AG09309 (cell line): ENCODE measurements at regions not wholly inside any gene's neighbourhood (a gene's known extent, or its start where the extent isn't known, plus 50 kb on each side); places are given as distances from the start of the nearest gene placed in this dataset.

ENCODE experiments used
- DNase-seq: peaks from one replicate; pipeline ENCODE4 v3.0.0-alpha.2; 2010; ENCODE audit warnings: low read depth
- H3K4me3 ChIP-seq: 2 replicates; pipeline ENCODE4 v1.5.1; 2011; ENCODE audit warnings: mild to moderate bottlenecking, low read depth, low read length, moderate library complexity; ENCODE audit not compliant: control insufficient read depth
- TF ChIP-seq, protein P1 (sequence below): IDR thresholded peaks from 2 replicates; pipeline ENCODE4 v1.5.1; 2011; ENCODE audit warnings: mild to moderate bottlenecking, low read depth, low read length, inconsistent platforms; ENCODE audit not compliant: insufficient read depth, control insufficient read depth; ENCODE audit errors: missing control alignments

GRCh38 chr1:36645867-36646266 is 163.2 kb upstream of the CSF3R start:
- H3K4me3 ChIP-seq = no peak overlapping the region
- DNase-seq = no peak
- TF ChIP-seq, protein P1, sequence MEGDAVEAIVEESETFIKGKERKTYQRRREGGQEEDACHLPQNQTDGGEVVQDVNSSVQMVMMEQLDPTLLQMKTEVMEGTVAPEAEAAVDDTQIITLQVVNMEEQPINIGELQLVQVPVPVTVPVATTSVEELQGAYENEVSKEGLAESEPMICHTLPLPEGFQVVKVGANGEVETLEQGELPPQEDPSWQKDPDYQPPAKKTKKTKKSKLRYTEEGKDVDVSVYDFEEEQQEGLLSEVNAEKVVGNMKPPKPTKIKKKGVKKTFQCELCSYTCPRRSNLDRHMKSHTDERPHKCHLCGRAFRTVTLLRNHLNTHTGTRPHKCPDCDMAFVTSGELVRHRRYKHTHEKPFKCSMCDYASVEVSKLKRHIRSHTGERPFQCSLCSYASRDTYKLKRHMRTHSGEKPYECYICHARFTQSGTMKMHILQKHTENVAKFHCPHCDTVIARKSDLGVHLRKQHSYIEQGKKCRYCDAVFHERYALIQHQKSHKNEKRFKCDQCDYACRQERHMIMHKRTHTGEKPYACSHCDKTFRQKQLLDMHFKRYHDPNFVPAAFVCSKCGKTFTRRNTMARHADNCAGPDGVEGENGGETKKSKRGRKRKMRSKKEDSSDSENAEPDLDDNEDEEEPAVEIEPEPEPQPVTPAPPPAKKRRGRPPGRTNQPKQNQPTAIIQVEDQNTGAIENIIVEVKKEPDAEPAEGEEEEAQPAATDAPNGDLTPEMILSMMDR = no peak

GRCh38 chr1:36644556-36644955 is 161.8 kb upstream of the CSF3R start:
- TF ChIP-seq, protein P1 = no peak
- DNase-seq = no peak
- no peak overlapping the region for H3K4me3 ChIP-seq

GRCh38 chr1:36643371-36644270 is 160.9 kb upstream of the CSF3R start:
- DNase-seq = no peak
- TF ChIP-seq, protein P1 = no peak
- no peak overlapping the region for H3K4me3 ChIP-seq

DNA sequence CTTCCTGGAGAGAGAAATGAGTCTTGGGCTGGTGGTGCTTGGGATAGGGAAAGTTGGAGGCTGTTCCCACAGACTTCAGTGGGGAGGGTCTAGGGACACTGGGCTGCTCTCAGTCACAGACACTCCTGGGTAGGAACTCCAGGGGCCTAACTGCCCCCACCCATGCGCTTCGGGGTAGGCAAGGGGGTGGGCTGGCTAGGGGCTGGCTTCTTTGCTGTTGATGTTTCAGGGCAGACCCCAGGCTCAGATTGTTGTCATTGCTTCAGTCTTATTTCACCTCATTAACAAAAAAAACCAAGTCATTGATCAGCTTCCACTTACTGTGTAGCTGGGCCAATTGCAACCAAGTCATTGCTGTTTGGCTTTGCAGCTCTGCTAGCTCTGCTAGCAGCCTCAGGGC is 160.1 kb upstream of the CSF3R start:
- no peak overlapping the region for H3K4me3 ChIP-seq
- DNase-seq = no peak
- TF ChIP-seq, protein P1 = no peak

GRCh38 chr1:36641776-36642175 is 159.1 kb upstream of the CSF3R start:
- no peak for DNase-seq
- H3K4me3 ChIP-seq = no peak overlapping the region
- TF ChIP-seq, protein P1 = no peak

- TF ChIP-seq, protein P1 = no peak
- DNase-seq = no peak
- no peak overlapping the region for H3K4me3 ChIP-seq
Observed at GRCh38 chr1:36639461-36639860, 156.7 kb upstream of the CSF3R start.
